ENCODE measurements at regions not wholly inside any gene's neighbourhood (a gene's known extent, or its start where the extent isn't known, plus 50 kb on each side); places are given as distances from the start of the nearest gene placed in this dataset.
"Not testable (repeated sequence)": the region's sequence is repeated elsewhere in the genome, so short reads cannot be mapped to it uniquely, and the experiment has no call there.

DNA sequence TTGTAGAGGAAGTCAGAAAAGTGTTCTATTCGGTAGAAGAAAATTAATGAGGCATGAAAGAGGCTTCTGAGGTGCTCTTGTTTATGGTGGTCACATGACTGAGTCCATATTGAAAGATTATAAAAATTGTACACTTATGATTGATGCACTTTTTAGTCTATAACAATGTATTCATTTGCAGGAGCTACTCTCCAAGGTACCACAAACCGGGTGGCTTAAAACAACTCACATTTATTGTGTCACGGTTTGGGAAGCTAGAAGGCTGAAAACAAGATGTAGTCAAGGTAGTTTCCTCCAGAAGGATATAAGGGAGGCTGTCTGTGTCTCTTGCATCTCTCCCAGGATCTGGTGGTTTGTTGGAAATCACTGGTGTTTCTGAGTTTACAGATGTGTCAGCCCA is 60.6 kb upstream of the GOLGA8M start:
- TF ChIP-seq EZH2phosphoT487 (IDR thresholded peaks at IDR 0.05; ENCODE audit: low read depth, severe bottlenecking, unreplicated experiment): not testable (repeated sequence)
- TF ChIP-seq, protein P1, sequence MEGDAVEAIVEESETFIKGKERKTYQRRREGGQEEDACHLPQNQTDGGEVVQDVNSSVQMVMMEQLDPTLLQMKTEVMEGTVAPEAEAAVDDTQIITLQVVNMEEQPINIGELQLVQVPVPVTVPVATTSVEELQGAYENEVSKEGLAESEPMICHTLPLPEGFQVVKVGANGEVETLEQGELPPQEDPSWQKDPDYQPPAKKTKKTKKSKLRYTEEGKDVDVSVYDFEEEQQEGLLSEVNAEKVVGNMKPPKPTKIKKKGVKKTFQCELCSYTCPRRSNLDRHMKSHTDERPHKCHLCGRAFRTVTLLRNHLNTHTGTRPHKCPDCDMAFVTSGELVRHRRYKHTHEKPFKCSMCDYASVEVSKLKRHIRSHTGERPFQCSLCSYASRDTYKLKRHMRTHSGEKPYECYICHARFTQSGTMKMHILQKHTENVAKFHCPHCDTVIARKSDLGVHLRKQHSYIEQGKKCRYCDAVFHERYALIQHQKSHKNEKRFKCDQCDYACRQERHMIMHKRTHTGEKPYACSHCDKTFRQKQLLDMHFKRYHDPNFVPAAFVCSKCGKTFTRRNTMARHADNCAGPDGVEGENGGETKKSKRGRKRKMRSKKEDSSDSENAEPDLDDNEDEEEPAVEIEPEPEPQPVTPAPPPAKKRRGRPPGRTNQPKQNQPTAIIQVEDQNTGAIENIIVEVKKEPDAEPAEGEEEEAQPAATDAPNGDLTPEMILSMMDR (IDR thresholded peaks at IDR 0.05; ENCODE audit: poor library complexity): not testable (repeated sequence)
